ENCODE measurements at regions not wholly inside any gene's neighbourhood (a gene's known extent, or its start where the extent isn't known, plus 50 kb on each side); places are given as distances from the start of the nearest gene placed in this dataset.
"Not testable (repeated sequence)": the region's sequence is repeated elsewhere in the genome, so short reads cannot be mapped to it uniquely, and the experiment has no call there.

DNA sequence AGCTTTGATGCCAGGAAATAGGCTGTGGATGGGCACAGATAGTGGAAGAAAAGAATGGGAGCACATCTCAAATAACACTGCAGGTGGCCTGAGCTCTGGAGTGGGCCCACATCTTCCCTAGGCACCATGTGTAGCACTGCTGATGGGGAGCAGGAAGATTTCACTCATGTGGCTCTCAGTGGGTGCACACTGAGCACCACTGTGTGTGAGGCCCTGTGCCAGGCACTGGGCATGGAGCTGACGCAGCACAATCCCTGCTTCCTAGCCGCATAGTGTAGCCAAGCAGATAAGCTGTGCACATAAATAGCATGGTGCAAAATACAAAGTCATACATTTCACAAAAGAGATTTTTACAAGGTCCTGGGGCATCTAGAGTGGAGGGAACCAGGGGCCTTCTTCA lies 101.6 kb downstream of the MOBP start:
- no peak overlapping the region for H3K4me3 ChIP-seq (replicated peaks; ENCODE audit: insufficient read depth, low read length)
- H3K27me3 ChIP-seq (ENCODE audit: insufficient read depth, poor library complexity, severe bottlenecking) = peaks cover 2% of the 10 kb centered on the region
- no peak overlapping the region for H3K27ac ChIP-seq (replicated peaks)
- DNase-seq (ENCODE audit: low read depth in 1 of 2, low spot score in 1 of 2) = no peak
- TF ChIP-seq, protein P1, sequence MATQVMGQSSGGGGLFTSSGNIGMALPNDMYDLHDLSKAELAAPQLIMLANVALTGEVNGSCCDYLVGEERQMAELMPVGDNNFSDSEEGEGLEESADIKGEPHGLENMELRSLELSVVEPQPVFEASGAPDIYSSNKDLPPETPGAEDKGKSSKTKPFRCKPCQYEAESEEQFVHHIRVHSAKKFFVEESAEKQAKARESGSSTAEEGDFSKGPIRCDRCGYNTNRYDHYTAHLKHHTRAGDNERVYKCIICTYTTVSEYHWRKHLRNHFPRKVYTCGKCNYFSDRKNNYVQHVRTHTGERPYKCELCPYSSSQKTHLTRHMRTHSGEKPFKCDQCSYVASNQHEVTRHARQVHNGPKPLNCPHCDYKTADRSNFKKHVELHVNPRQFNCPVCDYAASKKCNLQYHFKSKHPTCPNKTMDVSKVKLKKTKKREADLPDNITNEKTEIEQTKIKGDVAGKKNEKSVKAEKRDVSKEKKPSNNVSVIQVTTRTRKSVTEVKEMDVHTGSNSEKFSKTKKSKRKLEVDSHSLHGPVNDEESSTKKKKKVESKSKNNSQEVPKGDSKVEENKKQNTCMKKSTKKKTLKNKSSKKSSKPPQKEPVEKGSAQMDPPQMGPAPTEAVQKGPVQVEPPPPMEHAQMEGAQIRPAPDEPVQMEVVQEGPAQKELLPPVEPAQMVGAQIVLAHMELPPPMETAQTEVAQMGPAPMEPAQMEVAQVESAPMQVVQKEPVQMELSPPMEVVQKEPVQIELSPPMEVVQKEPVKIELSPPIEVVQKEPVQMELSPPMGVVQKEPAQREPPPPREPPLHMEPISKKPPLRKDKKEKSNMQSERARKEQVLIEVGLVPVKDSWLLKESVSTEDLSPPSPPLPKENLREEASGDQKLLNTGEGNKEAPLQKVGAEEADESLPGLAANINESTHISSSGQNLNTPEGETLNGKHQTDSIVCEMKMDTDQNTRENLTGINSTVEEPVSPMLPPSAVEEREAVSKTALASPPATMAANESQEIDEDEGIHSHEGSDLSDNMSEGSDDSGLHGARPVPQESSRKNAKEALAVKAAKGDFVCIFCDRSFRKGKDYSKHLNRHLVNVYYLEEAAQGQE (IDR thresholded peaks at IDR 0.05; ENCODE audit: insufficient replicate concordance, low read depth) = no peak
- TF ChIP-seq, protein P2, sequence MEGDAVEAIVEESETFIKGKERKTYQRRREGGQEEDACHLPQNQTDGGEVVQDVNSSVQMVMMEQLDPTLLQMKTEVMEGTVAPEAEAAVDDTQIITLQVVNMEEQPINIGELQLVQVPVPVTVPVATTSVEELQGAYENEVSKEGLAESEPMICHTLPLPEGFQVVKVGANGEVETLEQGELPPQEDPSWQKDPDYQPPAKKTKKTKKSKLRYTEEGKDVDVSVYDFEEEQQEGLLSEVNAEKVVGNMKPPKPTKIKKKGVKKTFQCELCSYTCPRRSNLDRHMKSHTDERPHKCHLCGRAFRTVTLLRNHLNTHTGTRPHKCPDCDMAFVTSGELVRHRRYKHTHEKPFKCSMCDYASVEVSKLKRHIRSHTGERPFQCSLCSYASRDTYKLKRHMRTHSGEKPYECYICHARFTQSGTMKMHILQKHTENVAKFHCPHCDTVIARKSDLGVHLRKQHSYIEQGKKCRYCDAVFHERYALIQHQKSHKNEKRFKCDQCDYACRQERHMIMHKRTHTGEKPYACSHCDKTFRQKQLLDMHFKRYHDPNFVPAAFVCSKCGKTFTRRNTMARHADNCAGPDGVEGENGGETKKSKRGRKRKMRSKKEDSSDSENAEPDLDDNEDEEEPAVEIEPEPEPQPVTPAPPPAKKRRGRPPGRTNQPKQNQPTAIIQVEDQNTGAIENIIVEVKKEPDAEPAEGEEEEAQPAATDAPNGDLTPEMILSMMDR (IDR thresholded peaks at IDR 0.05; ENCODE audit: insufficient read depth, low read length) = no peak
- TF ChIP-seq POLR2AphosphoS5 (IDR thresholded peaks at IDR 0.05; ENCODE audit: low read depth) = no peak

DNA sequence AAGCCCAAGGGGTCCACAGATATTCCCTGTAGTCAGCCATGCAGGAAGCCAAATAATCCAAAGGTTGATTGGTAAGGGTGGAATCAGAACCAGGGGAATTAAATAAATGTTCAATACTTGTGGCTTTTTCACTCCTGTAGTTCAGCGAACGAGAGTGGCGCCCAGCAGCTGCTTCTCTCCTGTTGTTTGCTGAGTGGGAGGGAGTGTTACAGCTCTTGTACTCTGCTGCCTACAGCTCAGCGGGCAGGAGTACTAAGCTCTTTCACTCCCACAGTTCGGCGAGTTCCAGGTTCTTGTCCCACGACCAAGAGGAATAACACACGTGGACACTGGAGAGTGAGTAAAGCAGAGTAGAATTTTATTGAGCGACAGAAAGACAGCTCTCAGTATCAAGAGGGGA lies 105.9 kb downstream of the MOBP start:
- DNase-seq (ENCODE audit: low read depth in 1 of 2, low spot score in 1 of 2) = no peak
- H3K27me3 ChIP-seq (ENCODE audit: insufficient read depth, poor library complexity, severe bottlenecking) = peaks cover 5% of the 10 kb centered on the region
- TF ChIP-seq, protein P2 (IDR thresholded peaks at IDR 0.05; ENCODE audit: insufficient read depth, low read length) = no peak
- no peak for TF ChIP-seq GABPA (IDR thresholded peaks at IDR 0.05; ENCODE audit: low read depth)
- TF ChIP-seq SPI1 (IDR thresholded peaks at IDR 0.05; ENCODE audit: borderline replicate concordance, low read depth) = no peak
- TF ChIP-seq POLR2AphosphoS5 (IDR thresholded peaks at IDR 0.05; ENCODE audit: low read depth) = no peak
- TF ChIP-seq, protein P1 (IDR thresholded peaks at IDR 0.05; ENCODE audit: insufficient replicate concordance, low read depth) = no peak
- H3K4me3 ChIP-seq (replicated peaks; ENCODE audit: insufficient read depth, low read length) = no peak overlapping the region
- H3K27ac ChIP-seq (replicated peaks) = no peak overlapping the region

DNA sequence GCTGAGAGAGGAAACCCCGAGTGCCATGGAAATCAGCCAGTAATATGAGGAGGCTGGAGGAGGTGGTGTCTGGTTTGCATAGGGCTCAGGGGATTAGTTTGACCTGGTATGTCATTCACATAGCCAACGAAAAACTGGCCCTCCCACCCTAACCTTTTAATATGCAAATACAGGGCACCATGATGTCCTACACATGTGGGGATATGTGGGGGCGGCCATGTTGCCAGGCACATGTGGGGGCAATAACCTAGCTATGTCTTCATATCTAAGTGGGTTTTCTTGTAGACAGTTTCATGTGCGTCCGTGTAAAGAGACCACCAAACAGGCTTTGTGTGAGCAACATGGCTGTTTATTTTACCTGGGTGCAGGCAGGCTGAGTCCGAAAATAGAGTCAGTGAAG lies 110.1 kb downstream of the MOBP start:
- TF ChIP-seq GABPA (IDR thresholded peaks at IDR 0.05; ENCODE audit: low read depth) (no peak), POLR2AphosphoS5 (IDR thresholded peaks at IDR 0.05; ENCODE audit: low read depth) (no peak), SPI1 (IDR thresholded peaks at IDR 0.05; ENCODE audit: borderline replicate concordance, low read depth) (no peak)
- TF ChIP-seq, protein P1 (IDR thresholded peaks at IDR 0.05; ENCODE audit: insufficient replicate concordance, low read depth) = no peak
- TF ChIP-seq, protein P2 (IDR thresholded peaks at IDR 0.05; ENCODE audit: insufficient read depth, low read length) = no peak
- Histone ChIP-seq H3K4me3 (replicated peaks; ENCODE audit: insufficient read depth, low read length) (no peak overlapping the region), H3K27me3 (ENCODE audit: insufficient read depth, poor library complexity, severe bottlenecking) (peaks cover 5% of the 10 kb centered on the region), H3K27ac (replicated peaks) (no peak overlapping the region)
- DNase-seq (ENCODE audit: low read depth in 1 of 2, low spot score in 1 of 2) = no peak

DNA sequence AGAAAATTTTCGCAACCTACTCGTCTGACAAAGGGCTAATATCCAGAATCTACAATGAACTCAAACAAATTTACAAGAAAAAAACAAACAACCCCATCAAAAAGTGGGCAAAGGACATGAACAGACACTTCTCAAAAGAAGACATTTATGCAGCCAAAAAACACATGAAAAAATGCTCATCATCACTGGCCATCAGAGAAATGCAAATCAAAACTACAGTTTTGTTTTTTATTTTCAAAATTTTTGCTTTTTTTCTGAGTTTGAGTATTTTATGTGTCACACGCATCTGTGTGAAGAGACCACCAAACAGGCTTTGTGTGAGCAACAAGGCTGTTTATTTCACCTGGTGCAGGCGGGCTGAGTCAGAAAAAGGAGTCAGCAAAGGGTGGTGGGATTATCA lies 118.7 kb downstream of the MOBP start:
- not testable (repeated sequence) for H3K27ac ChIP-seq (replicated peaks); H3K4me3 ChIP-seq (replicated peaks; ENCODE audit: insufficient read depth, low read length); DNase-seq (ENCODE audit: low read depth in 1 of 2, low spot score in 1 of 2); H3K27me3 ChIP-seq (ENCODE audit: insufficient read depth, poor library complexity, severe bottlenecking)
